ENCODE measurements at regions not wholly inside any gene's neighbourhood (a gene's known extent, or its start where the extent isn't known, plus 50 kb on each side); places are given as distances from the start of the nearest gene placed in this dataset.

GRCh38 chr22:22787151-22787550 is 100.5 kb upstream of the IGLL5 start:
- H2AFZ ChIP-seq = no peak overlapping the region
- H3K79me2 ChIP-seq = no peaks in the 10 kb centered on the region
- H3K9me3 ChIP-seq (ENCODE audit: low read depth) = no peaks in the 10 kb centered on the region
- H4K20me1 ChIP-seq (ENCODE audit: insufficient read depth, poor library complexity, severe bottlenecking) = no peaks in the 10 kb centered on the region
- H3K27me3 ChIP-seq = no peaks in the 10 kb centered on the region
- H3K27ac ChIP-seq = peak overlapping the region; percentile 91
- DNase-seq (ENCODE audit: low spot score) = no peak
- no peak overlapping the region for H3K4me3 ChIP-seq
- no peaks in the 10 kb centered on the region for H3K36me3 ChIP-seq (replicated peaks; ENCODE audit: insufficient read depth, low read depth)
- H3K4me2 ChIP-seq = peak overlapping the region; percentile 55
- peaks cover 19% of the 10 kb centered on the region for H3K4me1 ChIP-seq (ENCODE audit: insufficient read depth)
- H3K9me2 ChIP-seq (replicated peaks; ENCODE audit: insufficient read depth) = no peaks in the 10 kb centered on the region
- 69% methylated on average over 6 of the region's 6 CpGs for WGBS (ENCODE audit: low lambda C conversion rate, missing lambda C conversion rate)
- TF ChIP-seq EZH2phosphoT487 (IDR thresholded peaks at IDR 0.05; ENCODE audit: low read depth, severe bottlenecking, unreplicated experiment) (no peak), EZH2 (IDR thresholded peaks at IDR 0.05; ENCODE audit: borderline replicate concordance) (no peak), CTCF (IDR thresholded peaks at IDR 0.05; ENCODE audit: poor library complexity) (no peak)

- no peaks in the 10 kb centered on the region for H3K79me2 ChIP-seq
- H3K4me3 ChIP-seq = no peak overlapping the region
- H3K9me2 ChIP-seq (replicated peaks; ENCODE audit: insufficient read depth) = no peaks in the 10 kb centered on the region
- peaks cover 19% of the 10 kb centered on the region for H3K4me1 ChIP-seq (ENCODE audit: insufficient read depth)
- H3K27ac ChIP-seq = peak overlapping the region; percentile 91
- no peak overlapping the region for H2AFZ ChIP-seq
- no peaks in the 10 kb centered on the region for H3K36me3 ChIP-seq (replicated peaks; ENCODE audit: insufficient read depth, low read depth)
- H3K9me3 ChIP-seq (ENCODE audit: low read depth) = no peaks in the 10 kb centered on the region
- H3K4me2 ChIP-seq = no peak overlapping the region
- WGBS (ENCODE audit: low lambda C conversion rate, missing lambda C conversion rate) = 51% methylated on average over 9 of the region's 9 CpGs
- no peak for TF ChIP-seq EZH2 (IDR thresholded peaks at IDR 0.05; ENCODE audit: borderline replicate concordance)
- peak; percentile 69 for TF ChIP-seq CTCF (IDR thresholded peaks at IDR 0.05; ENCODE audit: poor library complexity)
- no peak for TF ChIP-seq EZH2phosphoT487 (IDR thresholded peaks at IDR 0.05; ENCODE audit: low read depth, severe bottlenecking, unreplicated experiment)
- peak; percentile 75 for DNase-seq (ENCODE audit: low spot score)
- no peaks in the 10 kb centered on the region for H4K20me1 ChIP-seq (ENCODE audit: insufficient read depth, poor library complexity, severe bottlenecking)
- H3K27me3 ChIP-seq = no peaks in the 10 kb centered on the region
These were observed 99.7 kb upstream of the IGLL5 start for GRCh38 chr22:22787786-22788459.

- peak overlapping the region; percentile 91 for H3K27ac ChIP-seq
- H2AFZ ChIP-seq = no peak overlapping the region
- no peak overlapping the region for H3K4me2 ChIP-seq
- H3K36me3 ChIP-seq (replicated peaks; ENCODE audit: insufficient read depth, low read depth) = no peaks in the 10 kb centered on the region
- 71% methylated on average over 9 of the region's 9 CpGs for WGBS (ENCODE audit: low lambda C conversion rate, missing lambda C conversion rate)
- no peak for TF ChIP-seq EZH2 (IDR thresholded peaks at IDR 0.05; ENCODE audit: borderline replicate concordance)
- no peak for TF ChIP-seq EZH2phosphoT487 (IDR thresholded peaks at IDR 0.05; ENCODE audit: low read depth, severe bottlenecking, unreplicated experiment)
- TF ChIP-seq CTCF (IDR thresholded peaks at IDR 0.05; ENCODE audit: poor library complexity) = no peak
- H3K27me3 ChIP-seq = no peaks in the 10 kb centered on the region
- H3K4me1 ChIP-seq (ENCODE audit: insufficient read depth) = peaks cover 19% of the 10 kb centered on the region
- no peak for DNase-seq (ENCODE audit: low spot score)
- H3K9me2 ChIP-seq (replicated peaks; ENCODE audit: insufficient read depth) = no peaks in the 10 kb centered on the region
- no peaks in the 10 kb centered on the region for H3K79me2 ChIP-seq
- H3K9me3 ChIP-seq (ENCODE audit: low read depth) = no peaks in the 10 kb centered on the region
- H3K4me3 ChIP-seq = no peak overlapping the region
- no peaks in the 10 kb centered on the region for H4K20me1 ChIP-seq (ENCODE audit: insufficient read depth, poor library complexity, severe bottlenecking)
These were observed 99.1 kb upstream of the IGLL5 start for GRCh38 chr22:22788460-22789037.

Measured in hepatocyte (in vitro differentiated cells).